SH-SY5Y (cell line): ENCODE measurements at regions not wholly inside any gene's neighbourhood (a gene's known extent, or its start where the extent isn't known, plus 50 kb on each side); places are given as distances from the start of the nearest gene placed in this dataset.

Experiments used
- GATA2 ChIP-seq: IDR thresholded peaks from 2 replicates; pipeline ENCODE4 v1.6.1; 2011; ENCODE audit warnings: mild to moderate bottlenecking, low read depth, low read length
- GATA3 ChIP-seq: IDR thresholded peaks from 2 replicates; pipeline ENCODE4 v1.6.1; 2011; ENCODE audit warnings: low read depth, mild to moderate bottlenecking, low read length, moderate library complexity

DNA sequence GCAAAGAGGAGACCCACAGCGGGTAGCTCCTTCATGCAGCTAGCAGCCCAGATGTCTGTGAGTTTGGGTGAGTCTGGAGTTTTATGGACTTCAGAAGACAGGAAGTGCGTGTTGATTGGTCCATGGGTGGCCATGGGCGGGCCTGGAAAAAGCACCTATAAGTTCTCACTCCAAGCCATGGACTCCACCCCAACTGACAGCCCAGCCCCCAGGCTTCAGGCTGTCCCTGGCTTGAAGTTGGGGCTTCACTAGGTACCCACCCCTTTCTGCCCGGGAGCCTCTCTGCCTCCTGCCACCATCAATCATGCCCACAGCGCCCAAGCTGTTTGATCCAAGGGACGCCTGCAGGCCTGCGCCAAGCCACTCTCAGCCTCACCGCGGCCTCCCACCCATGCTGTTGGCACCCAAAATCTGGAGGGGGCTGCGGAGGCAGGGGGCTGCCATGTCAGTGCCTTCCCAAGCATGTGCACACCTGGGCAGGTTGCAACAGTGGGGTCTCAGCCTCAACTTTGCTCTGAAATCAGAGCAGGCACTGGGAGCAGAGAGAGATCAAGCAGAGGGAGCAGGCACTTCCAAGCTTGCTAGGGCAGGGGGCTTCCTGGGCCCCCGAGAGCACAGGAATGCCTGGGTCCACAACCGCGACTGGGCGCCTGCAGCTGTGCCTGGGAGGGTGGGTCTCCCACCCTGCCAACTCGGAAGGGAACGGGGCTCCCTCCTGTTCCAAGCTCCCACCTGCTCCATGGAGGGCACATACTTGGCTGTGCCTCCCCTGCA is 1503.7 kb downstream of the CDH11 start:
- TF ChIP-seq GATA2 = no peak
- no peak for TF ChIP-seq GATA3

DNA sequence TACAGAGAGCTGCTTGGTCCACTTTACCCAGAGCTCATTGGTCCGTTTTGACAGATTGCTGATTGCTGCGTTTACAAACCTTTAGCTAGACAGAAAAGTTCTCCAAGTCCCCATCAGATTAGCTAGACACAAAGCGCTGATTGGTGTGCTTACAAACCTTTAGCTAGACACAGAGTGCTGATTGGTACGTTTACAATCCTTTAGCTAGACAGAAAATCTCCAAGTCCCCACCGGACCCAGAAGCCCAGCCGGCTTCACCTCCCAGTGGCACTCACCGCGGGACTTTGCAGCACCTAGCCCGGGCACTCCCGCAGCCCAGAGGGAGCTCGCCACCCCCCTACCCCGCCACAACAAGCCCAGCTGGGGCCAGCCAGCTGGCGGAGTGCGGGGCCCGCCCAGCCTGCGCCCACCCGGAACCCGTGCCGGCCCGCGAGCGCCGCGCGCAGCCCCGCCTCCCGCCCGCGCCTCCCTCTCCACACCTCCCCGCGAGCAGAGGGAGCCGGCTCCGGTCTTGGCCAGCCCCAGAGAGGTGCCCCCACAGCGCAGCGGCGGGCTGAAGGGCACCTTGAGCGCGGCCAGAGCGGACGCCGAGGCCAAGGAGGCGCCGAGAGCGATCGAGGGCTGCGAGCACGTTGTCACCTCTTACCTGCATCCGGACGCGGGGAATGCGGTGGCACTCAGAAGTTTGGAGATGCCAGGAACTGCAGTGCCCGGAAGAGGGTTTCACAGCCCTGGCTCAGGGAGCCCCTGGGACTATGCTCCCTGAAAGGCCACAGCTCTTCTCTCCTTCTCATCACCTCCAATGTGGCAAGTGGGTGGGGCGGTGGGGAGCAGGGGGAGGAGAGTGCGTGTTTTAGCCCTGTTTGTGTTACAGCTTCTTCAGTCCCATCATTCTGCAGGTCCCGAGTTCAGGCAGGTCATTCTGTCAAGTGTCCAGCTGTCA is 1504.5 kb downstream of the CDH11 start:
- TF ChIP-seq GATA3 = no peak
- TF ChIP-seq GATA2 = no peak

GRCh38 chr16:63614429-63614828 is 1507.4 kb downstream of the CDH11 start:
- TF ChIP-seq GATA2 (no peak), GATA3 (no peak)

GRCh38 chr16:63613701-63614100 is 1508.2 kb downstream of the CDH11 start:
- TF ChIP-seq GATA2 (no peak), GATA3 (no peak)

GRCh38 chr16:63612462-63613227 is 1509.2 kb downstream of the CDH11 start:
- TF ChIP-seq GATA2 (no peak), GATA3 (no peak)

DNA sequence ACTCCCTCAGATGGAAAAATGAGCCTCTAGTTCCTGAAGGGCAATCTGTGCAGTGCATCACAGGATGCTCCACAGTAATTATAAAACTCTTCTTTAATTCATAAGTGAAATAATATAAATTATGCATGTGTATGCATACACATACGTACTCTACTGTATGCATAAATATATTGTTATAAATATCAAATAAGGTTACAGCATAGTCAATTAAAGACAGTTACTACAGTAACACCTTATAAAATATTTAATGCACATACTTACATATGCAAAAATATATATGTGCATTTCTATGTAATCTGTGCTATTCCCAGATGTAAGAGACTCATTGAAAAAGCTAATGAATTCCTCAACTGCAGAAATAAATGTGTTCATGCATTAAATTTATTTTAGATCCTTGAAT is 1515.1 kb downstream of the CDH11 start:
- no peak for TF ChIP-seq GATA3
- no peak for TF ChIP-seq GATA2

GRCh38 chr16:63602206-63602927 is 1519.5 kb downstream of the CDH11 start:
- TF ChIP-seq GATA2 (no peak), GATA3 (no peak)

DNA sequence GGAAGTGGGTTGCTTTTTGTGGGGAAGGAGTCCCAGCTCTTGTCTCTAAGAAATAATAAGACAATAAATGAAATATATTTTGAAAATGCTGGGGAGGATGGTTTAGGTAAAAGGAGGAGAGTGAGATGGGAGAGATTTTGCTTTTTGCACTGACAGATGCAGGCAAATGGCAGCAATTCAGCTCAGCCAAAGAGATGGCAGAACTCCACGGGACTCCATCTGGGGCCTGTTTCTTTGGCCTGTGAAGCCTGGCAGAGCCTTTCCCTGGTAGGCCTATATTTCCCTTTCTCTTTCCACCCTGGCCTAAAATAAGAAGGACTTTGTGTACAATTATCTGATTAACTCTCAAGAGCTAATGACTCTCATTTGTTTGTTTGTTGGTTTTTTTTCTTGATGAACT is 1525.1 kb downstream of the CDH11 start:
- TF ChIP-seq GATA3 = no peak
- TF ChIP-seq GATA2 = no peak

DNA sequence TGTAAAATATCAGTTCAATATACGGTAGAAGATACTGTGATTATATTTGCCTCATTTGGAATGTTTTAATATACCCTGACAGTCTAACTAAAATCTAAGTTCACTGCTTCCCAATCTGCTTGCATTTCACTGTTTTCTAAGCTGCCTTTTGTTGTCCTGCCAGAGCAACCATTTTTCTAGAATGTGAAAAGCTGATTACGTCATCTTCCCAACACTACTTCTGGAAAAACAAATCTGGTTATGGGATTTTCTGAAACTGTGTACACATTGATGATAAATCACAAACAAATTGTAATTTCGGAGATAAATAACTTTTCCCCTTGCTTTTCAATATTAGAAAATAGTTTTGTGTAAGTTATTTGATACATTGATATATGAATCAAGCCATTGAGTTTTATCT is 1529.0 kb downstream of the CDH11 start:
- TF ChIP-seq GATA2 (no peak), GATA3 (no peak)

- TF ChIP-seq GATA2 = no peak
- TF ChIP-seq GATA3 = no peak
Observed at GRCh38 chr16:63581570-63581969, 1540.3 kb downstream of the CDH11 start.

DNA sequence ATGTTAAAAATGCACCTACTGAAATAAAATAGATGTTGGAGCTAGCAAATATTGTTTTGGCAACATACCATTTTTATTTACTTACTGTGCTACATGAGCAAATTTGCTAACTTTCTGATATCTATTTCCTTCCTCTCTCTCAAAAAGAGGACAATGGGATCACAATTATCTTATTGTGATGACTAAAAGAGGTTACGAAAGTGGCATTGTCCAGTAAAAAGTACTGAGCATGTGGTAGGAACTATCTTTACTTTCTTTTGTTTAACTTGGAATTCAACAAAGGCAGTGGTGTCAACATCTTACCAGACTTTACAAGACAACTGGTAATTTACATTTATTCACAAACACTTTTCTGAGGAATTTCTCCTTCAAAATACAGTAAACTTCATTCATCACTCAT is 1542.6 kb upstream of the CDH8 start:
- no peak for TF ChIP-seq GATA3
- no peak for TF ChIP-seq GATA2

DNA sequence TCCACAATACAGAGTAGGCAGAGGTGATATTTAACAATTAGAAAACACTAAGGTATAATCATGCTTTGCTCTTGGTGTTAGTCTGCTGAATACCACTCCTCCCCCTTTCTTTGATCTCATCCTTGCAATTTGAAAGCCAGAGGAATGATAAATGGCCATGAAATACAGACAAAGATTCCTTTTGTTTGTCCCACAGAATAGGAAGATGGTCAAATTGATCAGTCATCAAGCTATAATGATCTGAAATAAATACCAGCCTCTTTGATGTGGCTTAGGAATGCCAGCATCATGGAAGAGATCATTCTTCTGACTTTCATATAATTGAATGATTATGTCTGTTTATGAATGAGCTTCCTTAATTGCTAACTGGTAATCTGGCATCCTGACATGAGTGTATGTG is 1541.7 kb upstream of the CDH8 start:
- TF ChIP-seq GATA3 = no peak
- no peak for TF ChIP-seq GATA2

GRCh38 chr16:63575041-63575440 is 1538.8 kb upstream of the CDH8 start:
- no peak for TF ChIP-seq GATA2
- TF ChIP-seq GATA3 = no peak
